AG10803 (cell line): ENCODE measurements at regions not wholly inside any gene's neighbourhood (a gene's known extent, or its start where the extent isn't known, plus 50 kb on each side); places are given as distances from the start of the nearest gene placed in this dataset.
A peak's percentile ranks its signal among the peaks of the same experiment; 100 is the strongest.

Experiments
- DNase-seq: peaks from one replicate; pipeline ENCODE4 v3.0.0; 2010; ENCODE audit warnings: low read depth
- H3K4me3 ChIP-seq: 2 replicates; pipeline ENCODE4 v1.5.1; 2011; ENCODE audit warnings: mild to moderate bottlenecking, low read length, control low read depth
- TF ChIP-seq, protein P1 (sequence below): conservative IDR thresholded peaks from 2 replicates; pipeline ENCODE4 v1.5.1; 2011; ENCODE audit warnings: mild to moderate bottlenecking, low read length, control low read depth, inconsistent platforms

DNA sequence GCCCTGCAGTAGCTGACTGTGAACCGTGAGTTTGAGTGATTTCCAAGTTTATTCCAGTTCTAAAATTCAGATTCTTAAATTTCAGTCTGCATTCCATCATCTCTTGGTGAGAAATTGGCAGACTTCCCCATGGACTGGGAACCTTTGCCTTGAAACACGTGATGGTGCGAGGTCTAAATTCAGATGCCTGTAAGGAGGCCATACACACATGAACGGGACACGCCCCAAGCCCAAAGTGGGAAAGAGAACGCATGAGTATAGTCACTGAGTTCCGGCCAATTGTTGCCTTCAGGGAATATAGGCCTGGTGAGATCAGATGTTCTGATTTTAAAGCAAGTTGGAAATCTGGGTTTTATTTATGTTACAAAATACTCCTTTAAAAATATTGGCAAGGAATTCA is 1084.4 kb upstream of the WWC1 start:
- TF ChIP-seq, protein P1, sequence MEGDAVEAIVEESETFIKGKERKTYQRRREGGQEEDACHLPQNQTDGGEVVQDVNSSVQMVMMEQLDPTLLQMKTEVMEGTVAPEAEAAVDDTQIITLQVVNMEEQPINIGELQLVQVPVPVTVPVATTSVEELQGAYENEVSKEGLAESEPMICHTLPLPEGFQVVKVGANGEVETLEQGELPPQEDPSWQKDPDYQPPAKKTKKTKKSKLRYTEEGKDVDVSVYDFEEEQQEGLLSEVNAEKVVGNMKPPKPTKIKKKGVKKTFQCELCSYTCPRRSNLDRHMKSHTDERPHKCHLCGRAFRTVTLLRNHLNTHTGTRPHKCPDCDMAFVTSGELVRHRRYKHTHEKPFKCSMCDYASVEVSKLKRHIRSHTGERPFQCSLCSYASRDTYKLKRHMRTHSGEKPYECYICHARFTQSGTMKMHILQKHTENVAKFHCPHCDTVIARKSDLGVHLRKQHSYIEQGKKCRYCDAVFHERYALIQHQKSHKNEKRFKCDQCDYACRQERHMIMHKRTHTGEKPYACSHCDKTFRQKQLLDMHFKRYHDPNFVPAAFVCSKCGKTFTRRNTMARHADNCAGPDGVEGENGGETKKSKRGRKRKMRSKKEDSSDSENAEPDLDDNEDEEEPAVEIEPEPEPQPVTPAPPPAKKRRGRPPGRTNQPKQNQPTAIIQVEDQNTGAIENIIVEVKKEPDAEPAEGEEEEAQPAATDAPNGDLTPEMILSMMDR = no peak
- no peak overlapping the region for H3K4me3 ChIP-seq
- DNase-seq = peak; percentile 72

GRCh38 chr5:167208911-167209310 is 1082.5 kb upstream of the WWC1 start:
- DNase-seq = peak; percentile 28

GRCh38 chr5:167217097-167217743 is 1074.2 kb upstream of the WWC1 start:
- DNase-seq = no peak
- TF ChIP-seq, protein P1 = no peak
- H3K4me3 ChIP-seq = no peak overlapping the region

More at GRCh38 chr5:167208911-167209310, 1082.5 kb upstream of the WWC1 start:
- TF ChIP-seq, protein P1 = no peak
- H3K4me3 ChIP-seq = no peak overlapping the region

GRCh38 chr5:167219298-167219697 is 1072.1 kb upstream of the WWC1 start:
- no peak for DNase-seq
- TF ChIP-seq, protein P1 = no peak
- no peak overlapping the region for H3K4me3 ChIP-seq

- DNase-seq = no peak
- TF ChIP-seq, protein P1 = no peak
- no peak overlapping the region for H3K4me3 ChIP-seq
Measured at GRCh38 chr5:167226386-167226785, 1065.1 kb upstream of the WWC1 start.

- no peak for DNase-seq
- TF ChIP-seq, protein P1 = no peak
- H3K4me3 ChIP-seq = no peak overlapping the region
Measured at GRCh38 chr5:167228134-167228533, 1063.3 kb upstream of the WWC1 start.

DNA sequence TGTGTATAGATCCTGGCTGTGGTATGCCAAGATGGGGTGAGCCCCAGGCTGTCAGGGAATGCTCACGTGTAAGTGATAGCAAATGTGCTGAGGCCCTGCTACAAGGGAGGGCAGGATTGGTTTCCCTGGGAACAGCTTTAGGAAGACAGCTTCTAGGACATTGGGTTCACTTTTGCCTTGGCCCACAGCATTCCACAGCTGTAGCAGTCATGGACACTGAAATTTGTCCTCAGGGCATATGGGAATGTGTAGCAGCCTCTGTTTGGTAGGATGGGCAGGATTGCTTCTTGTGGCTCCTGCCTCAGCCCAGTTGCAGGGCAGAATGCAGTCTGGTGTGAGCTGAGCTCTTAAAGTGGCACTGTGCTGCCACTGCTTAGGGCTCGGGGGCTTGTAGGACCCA is 1061.7 kb upstream of the WWC1 start:
- TF ChIP-seq, protein P1 = no peak
- H3K4me3 ChIP-seq = no peak overlapping the region
- DNase-seq = no peak
